PFSK-1 (cell line): ENCODE measurements at regions not wholly inside any gene's neighbourhood (a gene's known extent, or its start where the extent isn't known, plus 50 kb on each side); places are given as distances from the start of the nearest gene placed in this dataset.

Experiments
- POLR2AphosphoS5 ChIP-seq: IDR thresholded peaks from 2 replicates; pipeline ENCODE4 v1.6.1; 2012; ENCODE audit warnings: low read depth, mild to moderate bottlenecking, control low read depth, low read length, moderate library complexity
- SIN3A ChIP-seq: IDR thresholded peaks from 2 replicates; pipeline ENCODE4 v1.6.1; 2012; ENCODE audit warnings: mild to moderate bottlenecking, low read length, moderate library complexity, borderline replicate concordance; ENCODE audit not compliant: insufficient read depth
- TAF1 ChIP-seq: IDR thresholded peaks from 2 replicates; pipeline ENCODE4 v1.6.1; 2012; ENCODE audit warnings: low read length, control low read depth, borderline replicate concordance; ENCODE audit not compliant: insufficient read depth
- TF ChIP-seq, protein P1 (sequence below), 2 experiments: IDR thresholded peaks; 2 replicates each; pipeline versions ENCODE4 v1.6.1 to v1.8.0; 2011 to 2012; ENCODE audit warnings: low read depth in 2 of 2, low read length in 2 of 2, control low read depth in 1 of 2, inconsistent platforms in 1 of 2, mild to moderate bottlenecking in 1 of 2, moderate library complexity in 1 of 2; ENCODE audit not compliant: insufficient read depth in 1 of 2

DNA sequence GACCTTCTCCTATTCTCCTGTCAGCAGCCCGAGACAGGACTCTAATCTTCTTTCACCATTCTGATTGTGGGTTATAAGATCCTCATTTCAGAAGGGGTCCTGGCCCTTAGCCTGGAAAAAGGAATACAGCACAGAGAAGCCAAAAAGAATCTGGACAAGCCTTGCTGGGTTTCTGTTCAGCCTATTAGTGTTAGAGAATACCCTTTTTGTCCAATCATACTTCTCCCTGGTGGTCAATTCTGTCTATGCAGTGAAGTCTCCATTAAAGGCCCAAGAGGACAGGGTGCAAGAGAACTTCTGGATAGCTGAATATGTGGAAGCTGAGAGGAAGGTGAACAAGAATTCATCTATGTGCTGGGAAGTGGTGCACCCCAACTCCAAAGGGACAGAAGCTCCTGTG, 105.7 kb upstream of the AGA start:
- TF ChIP-seq TAF1 (no peak), POLR2AphosphoS5 (no peak), SIN3A (no peak)
- TF ChIP-seq, protein P1, sequence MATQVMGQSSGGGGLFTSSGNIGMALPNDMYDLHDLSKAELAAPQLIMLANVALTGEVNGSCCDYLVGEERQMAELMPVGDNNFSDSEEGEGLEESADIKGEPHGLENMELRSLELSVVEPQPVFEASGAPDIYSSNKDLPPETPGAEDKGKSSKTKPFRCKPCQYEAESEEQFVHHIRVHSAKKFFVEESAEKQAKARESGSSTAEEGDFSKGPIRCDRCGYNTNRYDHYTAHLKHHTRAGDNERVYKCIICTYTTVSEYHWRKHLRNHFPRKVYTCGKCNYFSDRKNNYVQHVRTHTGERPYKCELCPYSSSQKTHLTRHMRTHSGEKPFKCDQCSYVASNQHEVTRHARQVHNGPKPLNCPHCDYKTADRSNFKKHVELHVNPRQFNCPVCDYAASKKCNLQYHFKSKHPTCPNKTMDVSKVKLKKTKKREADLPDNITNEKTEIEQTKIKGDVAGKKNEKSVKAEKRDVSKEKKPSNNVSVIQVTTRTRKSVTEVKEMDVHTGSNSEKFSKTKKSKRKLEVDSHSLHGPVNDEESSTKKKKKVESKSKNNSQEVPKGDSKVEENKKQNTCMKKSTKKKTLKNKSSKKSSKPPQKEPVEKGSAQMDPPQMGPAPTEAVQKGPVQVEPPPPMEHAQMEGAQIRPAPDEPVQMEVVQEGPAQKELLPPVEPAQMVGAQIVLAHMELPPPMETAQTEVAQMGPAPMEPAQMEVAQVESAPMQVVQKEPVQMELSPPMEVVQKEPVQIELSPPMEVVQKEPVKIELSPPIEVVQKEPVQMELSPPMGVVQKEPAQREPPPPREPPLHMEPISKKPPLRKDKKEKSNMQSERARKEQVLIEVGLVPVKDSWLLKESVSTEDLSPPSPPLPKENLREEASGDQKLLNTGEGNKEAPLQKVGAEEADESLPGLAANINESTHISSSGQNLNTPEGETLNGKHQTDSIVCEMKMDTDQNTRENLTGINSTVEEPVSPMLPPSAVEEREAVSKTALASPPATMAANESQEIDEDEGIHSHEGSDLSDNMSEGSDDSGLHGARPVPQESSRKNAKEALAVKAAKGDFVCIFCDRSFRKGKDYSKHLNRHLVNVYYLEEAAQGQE (IDR thresholded peaks at IDR 0.05; ENCODE audit: insufficient read depth in 1 of 2, low read depth in 2 of 2, low read length in 2 of 2) = no peak
